H1 (cell line): ENCODE measurements at regions not wholly inside any gene's neighbourhood (a gene's known extent, or its start where the extent isn't known, plus 50 kb on each side); places are given as distances from the start of the nearest gene placed in this dataset.

ENCODE experiments used
- CTCF ChIA-PET: fragments of 300-600 bp; sonication (Branson Sonifier 250); formaldehyde crosslinking; loops from one replicate; lab custom pipeline; 2021; ENCODE audit not compliant: partially characterized antibody; lab: Charles Lee
- POLR2A ChIA-PET: fragments of 300-600 bp; sonication (Branson Sonifier 250); formaldehyde crosslinking; loops from one replicate; lab custom pipeline; 2021; ENCODE audit warnings: inconsistent platforms; ENCODE audit not compliant: partially characterized antibody; lab: Charles Lee
- DNase-seq, 2 experiments: peaks; one replicate each; pipeline versions ENCODE4 v3.0.0 to v3.0.0-alpha.2; 2010 to 2022; ENCODE audit warnings: low spot score in 2 of 2, low read depth in 1 of 2, mixed read lengths in 1 of 2
- FAIRE-seq: peaks from 2 replicates; lab custom pipeline; 2011; peaks lifted over from hg19 to GRCh38; lab: Jason Lieb, UNC
- H2AFZ ChIP-seq: 2 replicates; pipeline ENCODE4 v1.8.1; 2012; ENCODE audit warnings: low read length, inconsistent platforms
- H2AK5ac ChIP-seq: 2 replicates; pipeline ENCODE4 v1.6.1; 2013; ENCODE audit warnings: low read depth, low read length
- H2BK120ac ChIP-seq: replicated peaks from 2 replicates; pipeline ENCODE3; 2013; ENCODE audit warnings: low read depth, low read length, inconsistent platforms
- H2BK12ac ChIP-seq: 2 replicates; pipeline ENCODE4 v1.6.1; 2013; ENCODE audit warnings: low read depth, low read length
- H2BK15ac ChIP-seq: 2 replicates; pipeline ENCODE4 v1.6.1; 2013; ENCODE audit warnings: low read length
- H2BK20ac ChIP-seq: 2 replicates; pipeline ENCODE4 v1.6.1; 2013; ENCODE audit warnings: low read length
- H2BK5ac ChIP-seq: 2 replicates; pipeline ENCODE4 v1.6.1; 2013; ENCODE audit warnings: low read depth, low read length
- H3K14ac ChIP-seq: 2 replicates; pipeline ENCODE4 v1.6.1; 2013; ENCODE audit warnings: inconsistent platforms; ENCODE audit not compliant: insufficient read length
- H3K18ac ChIP-seq: 2 replicates; pipeline ENCODE4 v1.6.1; 2013; ENCODE audit warnings: low read length; ENCODE audit errors: extremely low read depth
- H3K23ac ChIP-seq: 2 replicates; pipeline ENCODE4 v1.6.1; 2013; ENCODE audit warnings: inconsistent platforms; ENCODE audit not compliant: insufficient read length
- H3K23me2 ChIP-seq: 2 replicates; pipeline ENCODE4 v1.6.1; 2013; ENCODE audit warnings: low read depth, low read length
- H3K27ac ChIP-seq: 2 replicates; pipeline ENCODE4 v1.6.1; 2011; ENCODE audit warnings: low read depth, low read length, inconsistent platforms
- H3K27me3 ChIP-seq, 4 experiments: replicated peaks in 1 of 4; 1 replicate in 1 of 4; 2 replicates in 3 of 4; pipeline versions ENCODE4 v1.6.1 to v1.8.1; 2011 to 2013; ENCODE audit warnings: low read length in 3 of 4, mild to moderate bottlenecking in 3 of 4, inconsistent platforms in 2 of 4, mixed read lengths in 2 of 4, moderate library complexity in 1 of 4; ENCODE audit not compliant: control insufficient read depth in 3 of 4, insufficient read depth in 3 of 4; ENCODE audit errors: extremely low read depth in 1 of 4
- H3K36me3 ChIP-seq, 4 experiments: 2 replicates each; pipeline versions ENCODE4 v1.6.1 to v1.8.1; 2011 to 2013; ENCODE audit warnings: mild to moderate bottlenecking in 4 of 4, low read length in 3 of 4, moderate library complexity in 2 of 4, control low read depth in 1 of 4, inconsistent platforms in 1 of 4; ENCODE audit not compliant: insufficient read depth in 4 of 4, control insufficient read depth in 2 of 4
- H3K4ac ChIP-seq: replicated peaks from 2 replicates; pipeline ENCODE3; 2013; ENCODE audit warnings: low read length, low read depth, mixed read lengths, inconsistent platforms; ENCODE audit not compliant: insufficient read length
- H3K4me1 ChIP-seq, 4 experiments: replicated peaks in 1 of 4; 1 replicate in 1 of 4; 2 replicates in 3 of 4; pipeline versions ENCODE4 v1.6.1 to v1.8.1; 2011 to 2013; ENCODE audit warnings: low read length in 3 of 4, inconsistent platforms in 2 of 4, mixed read lengths in 1 of 4; ENCODE audit not compliant: insufficient read depth in 4 of 4, control insufficient read depth in 3 of 4
- H3K4me2 ChIP-seq, 2 experiments: 2 replicates each; pipeline versions ENCODE4 v1.6.1 to v1.8.1; 2011 to 2013; ENCODE audit warnings: low read depth in 2 of 2, low read length in 2 of 2, control low read depth in 1 of 2, inconsistent platforms in 1 of 2, mild to moderate bottlenecking in 1 of 2; ENCODE audit not compliant: insufficient read depth in 1 of 2
- H3K4me3 ChIP-seq, 4 experiments: fragments of 200-600, 300-600 bp in 1 of 4; sonication (generic), shearing (Covaris generic), sonication (Bioruptor Twin) in 1 of 4; 2 replicates each; pipeline versions ENCODE4 v1.5.1 to v1.8.1; 2011 to 2016; ENCODE audit warnings: low read length in 4 of 4, low read depth in 3 of 4, control low read depth in 2 of 4, inconsistent platforms in 2 of 4, mild to moderate bottlenecking in 2 of 4, mixed read lengths in 1 of 4, moderate library complexity in 1 of 4; ENCODE audit not compliant: insufficient read depth in 2 of 4; ENCODE audit errors: extremely low read depth in 1 of 4
- H3K56ac ChIP-seq: replicated peaks from 2 replicates; pipeline ENCODE3; 2013; ENCODE audit warnings: low read depth, mild to moderate bottlenecking, mixed read lengths, low read length, inconsistent platforms; ENCODE audit not compliant: insufficient read length
- H3K79me1 ChIP-seq: 2 replicates; pipeline ENCODE4 v1.6.1; 2013; ENCODE audit warnings: low read depth, low read length, control low read depth
- H3K79me2 ChIP-seq, 2 experiments: 2 replicates each; pipeline versions ENCODE4 v1.6.1 to v1.8.1; 2012 to 2013; ENCODE audit warnings: low read length in 2 of 2, mild to moderate bottlenecking in 2 of 2, inconsistent platforms in 1 of 2; ENCODE audit not compliant: insufficient read depth in 2 of 2, control insufficient read depth in 1 of 2
- H3K9ac ChIP-seq, 4 experiments: replicated peaks in 1 of 4; 1 replicate in 1 of 4; 2 replicates in 3 of 4; pipeline versions ENCODE4 v1.6.1 to v1.8.1; 2011 to 2013; ENCODE audit warnings: low read depth in 3 of 4, low read length in 3 of 4, control low read depth in 2 of 4, mild to moderate bottlenecking in 2 of 4, moderate library complexity in 2 of 4, inconsistent platforms in 1 of 4; ENCODE audit errors: extremely low read depth in 1 of 4
- H3K9me3 ChIP-seq, 2 experiments: 2 replicates each; pipeline versions ENCODE4 v1.6.1 to v1.8.1; 2012 to 2013; ENCODE audit warnings: mild to moderate bottlenecking in 2 of 2, moderate library complexity in 2 of 2, control low read depth in 1 of 2, inconsistent platforms in 1 of 2, low read depth in 1 of 2, low read length in 1 of 2, mixed read lengths in 1 of 2; ENCODE audit not compliant: insufficient read depth in 2 of 2
- H4K20me1 ChIP-seq, 2 experiments: replicated peaks in 1 of 2; 2 replicates each; pipeline versions ENCODE3 to v1.8.1; 2011 to 2013; ENCODE audit warnings: inconsistent platforms in 2 of 2, low read length in 2 of 2, mild to moderate bottlenecking in 1 of 2; ENCODE audit not compliant: insufficient read depth in 2 of 2, control insufficient read depth in 1 of 2
- H4K5ac ChIP-seq: 2 replicates; pipeline ENCODE4 v1.6.1; 2013; ENCODE audit warnings: low read length, low read depth, mixed read lengths, inconsistent platforms; ENCODE audit not compliant: insufficient read length
- H4K8ac ChIP-seq: 2 replicates; pipeline ENCODE4 v1.8.0; 2013; ENCODE audit warnings: mild to moderate bottlenecking, moderate library complexity, low read length, inconsistent platforms; ENCODE audit not compliant: insufficient read depth; ENCODE audit errors: extremely low read depth
- H4K91ac ChIP-seq: replicated peaks from 2 replicates; pipeline ENCODE3; 2013; ENCODE audit warnings: low read length, mixed read lengths, inconsistent platforms; ENCODE audit not compliant: insufficient read length
- CTCF ChIP-seq, 3 experiments: IDR thresholded peaks; 1 replicate in 2 of 3; 2 replicates in 1 of 3; pipeline versions ENCODE4 v1.5.1 to v1.6.1; 2011; ENCODE audit warnings: low read length in 3 of 3, mild to moderate bottlenecking in 3 of 3, inconsistent platforms in 2 of 3, low read depth in 1 of 3, moderate library complexity in 1 of 3; ENCODE audit not compliant: insufficient read depth in 1 of 3; ENCODE audit errors: control extremely low read depth in 1 of 3
- KDM4A ChIP-seq: IDR thresholded peaks from one replicate; pipeline ENCODE4 v1.7.1; 2012; ENCODE audit warnings: low read depth, mild to moderate bottlenecking, moderate library complexity, low read length, inconsistent platforms; ENCODE audit not compliant: severe bottlenecking
- SAP30 ChIP-seq: fragments of 300-600 bp; sonication (generic); IDR thresholded peaks from 2 replicates; pipeline ENCODE4 v1.7.1; 2012; ENCODE audit warnings: low read length, moderate library complexity, mild to moderate bottlenecking, inconsistent platforms; ENCODE audit not compliant: insufficient read depth, insufficient replicate concordance
- WGBS, 2 experiments: shearing (Covaris generic) in 1 of 2; methylation state at CpG; one replicate each; pipeline versions ENCODE4 v1.1.6 to v1.1.7; 2013 to 2015; ENCODE audit warnings: low lambda C conversion rate in 2 of 2, mixed read lengths in 2 of 2, inconsistent platforms in 1 of 2, low coverage in 1 of 2, missing lambda C conversion rate in 1 of 2; ENCODE audit not compliant: insufficient replicate concordance in 2 of 2, insufficient coverage in 1 of 2, insufficient read length in 1 of 2; ENCODE audit errors: extremely low coverage in 1 of 2, missing lambda C conversion rate in 1 of 2; 5-methylcytosine and 5-hydroxymethylcytosine counted together

DNA sequence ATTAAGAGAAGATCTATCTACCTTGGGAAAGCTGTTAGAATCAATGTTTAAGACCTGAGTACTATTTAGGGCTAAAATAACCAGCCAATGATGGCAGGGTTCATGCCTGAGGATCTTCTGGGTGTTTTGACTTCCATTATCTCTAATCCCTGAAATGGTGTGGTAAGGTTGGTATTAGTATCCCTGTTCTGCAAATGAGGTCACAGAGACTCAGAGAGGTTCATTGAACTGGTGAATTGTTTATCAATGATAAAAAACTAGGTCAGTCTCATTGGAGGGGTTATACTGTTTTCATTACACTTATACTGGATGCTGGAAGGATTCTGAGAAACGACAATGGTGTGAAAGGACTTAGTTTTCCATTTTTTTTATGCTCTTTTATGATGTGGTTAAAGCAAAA is 264.8 kb downstream of the KLF5 start:
- Histone ChIP-seq H4K8ac (no peak overlapping the region), H3K18ac (no peak overlapping the region), H3K9ac (no peak overlapping the region), H3K79me2 (no peaks in the 10 kb centered on the region), H3K4ac (no peak overlapping the region), H3K27ac (no peak overlapping the region), H3K14ac (no peak overlapping the region), H4K91ac (no peak overlapping the region), H3K23ac (no peak overlapping the region), H2BK12ac (no peak overlapping the region), H2BK120ac (no peak overlapping the region), H3K56ac (no peak overlapping the region), H2AFZ (no peak overlapping the region), H4K20me1 (no peaks in the 10 kb centered on the region), H3K23me2 (no peaks in the 10 kb centered on the region), H4K5ac (no peak overlapping the region), H2AK5ac (no peak overlapping the region), H3K4me3 (no peak overlapping the region), H3K27me3 (no peaks in the 10 kb centered on the region), H3K9me3 (no peaks in the 10 kb centered on the region), H3K36me3 (no peaks in the 10 kb centered on the region), H2BK20ac (no peak overlapping the region), H3K4me2 (no peak overlapping the region), H3K79me1 (no peaks in the 10 kb centered on the region), H2BK5ac (no peak overlapping the region), H3K4me1 (no peaks in the 10 kb centered on the region), H2BK15ac (no peak overlapping the region)
- FAIRE-seq (no peak), DNase-seq (no peak)
- ChIA-PET POLR2A (no interaction called here), CTCF (no interaction called here)
- TF ChIP-seq SAP30 = no peak
- no peak for TF ChIP-seq CTCF (IDR thresholded peaks at IDR 0.05; ENCODE audit: control extremely low read depth in 1 of 3, insufficient read depth in 1 of 3, low read depth in 1 of 3, low read length in 3 of 3)
- TF ChIP-seq KDM4A = no peak
- 100% methylated on average over 1 of the region's 1 CpG; no CpG with 5 or more reads in 1 of the 2 experiments for WGBS, 2 experiments
